Pancreas (tissue), 10 donors: ENCODE measurements at regions not wholly inside any gene's neighbourhood (a gene's known extent, or its start where the extent isn't known, plus 50 kb on each side); places are given as distances from the start of the nearest gene placed in this dataset.

Experiments used
- ATAC-seq, 4 donors: fragments of 200-7000 bp; cut with Tn5 transposase; one replicate each; pipeline versions ENCODE4 v1.8.0 to v1.9.1; 2020; ENCODE audit warnings: mild to moderate bottlenecking in 4 of 4, moderate library complexity in 4 of 4
- DNase-seq, 6 donors: peaks; one replicate each; pipeline ENCODE4 v3.0.0-alpha.2; 2020
- FAIRE-seq: peaks from 2 replicates; lab custom pipeline; 2012; peaks lifted over from hg19 to GRCh38; lab: Jason Lieb, UNC
- H3K27ac ChIP-seq, 4 donors: fragments of 200-600 bp; sonication (generic); 1 replicate in 3 of 4; 2 replicates in 1 of 4; pipeline versions ENCODE4 v1.5.0 to v1.8.0; 2020
- H3K27me3 ChIP-seq, 4 donors: fragments of 200-600 bp; one replicate each; pipeline ENCODE4 v1.8.0; 2021
- H3K36me3 ChIP-seq, 3 donors: fragments of 200-600 bp; sonication (generic) in 1 of 3; one replicate each; pipeline versions ENCODE4 v1.5.0 to v1.8.0; 2020 to 2021
- H3K4me1 ChIP-seq, 3 donors: fragments of 200-600 bp; one replicate each; pipeline ENCODE4 v1.8.0; 2021
- H3K4me3 ChIP-seq, 4 donors: fragments of 200-600 bp; sonication (generic) in 2 of 4; one replicate each; pipeline versions ENCODE4 v1.5.0 to v1.8.0; 2020 to 2021
- H3K9me3 ChIP-seq, 4 donors: fragments of 200-600 bp; one replicate each; pipeline ENCODE4 v1.8.0; 2021
- WGBS, 2 donors: extraction: QIAGEN DNeasy Blood & Tissue Kit; methylation state at CpG; one replicate each; pipeline ENCODE4 v1.1.7; 2013; 5-methylcytosine and 5-hydroxymethylcytosine counted together
- intact Hi-C, 3 donors: fragments of 100-400 bp; cut with DNase I; formaldehyde crosslinking; loops; one replicate each; pipeline versions ENCODE4 v1.11.1 to v1.14.2; 2022
- TF ChIP-seq, protein P1 (sequence below), 4 donors: fragments of 200-600 bp; sonication (generic) in 3 of 4; IDR thresholded peaks; one replicate each; pipeline versions ENCODE4 v1.5.0 to v1.8.0; 2021; ENCODE audit warnings: antibody characterized with exemption in 4 of 4
- donor health status: healthy with polysubstance abuse.
- donor health status: DM: no; HTN: no; CAD: no; lungs with moderate emphysema.
- donor health status: DM: no; HTN: no; CAD: no.
- donor health status: control.
- donor health status: control.
- donor health status: Bipolar disorder and iron deficiency.
- donor health status: DM: yes; HTN: yes; CAD: no.
- donor health status: DM: no; HTN: no; CAD: no.
- donor health status: DM: no; HTN: no; CAD: no.
- donor health status: DM: yes; HTN: yes; CAD: no.

DNA sequence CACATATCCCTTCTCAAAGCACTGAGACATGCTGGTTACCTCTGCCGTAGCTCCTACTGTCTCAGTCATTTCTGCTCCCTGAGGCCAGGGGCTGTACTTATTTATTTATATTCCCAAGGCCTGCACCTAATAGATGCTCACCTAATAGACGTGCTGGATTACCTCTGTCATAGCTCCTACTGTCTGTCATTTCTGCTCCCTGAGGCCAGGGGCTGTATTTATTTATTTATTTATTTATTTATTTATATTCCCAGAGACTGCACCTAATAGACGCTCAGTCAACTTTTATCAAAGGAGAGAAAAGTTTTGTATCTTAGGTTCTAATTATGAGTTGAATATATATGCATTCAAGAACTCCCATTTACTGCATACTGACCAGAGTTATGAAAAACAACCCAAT, 414.0 kb upstream of the TRIB2 start:
- Histone ChIP-seq H3K36me3 (no peaks in the 10 kb centered on the region), H3K9me3 (no peaks in the 10 kb centered on the region), H3K4me3 (no peak overlapping the region), H3K4me1 (peaks cover 6 to 10% (median 7%) of the 10 kb centered on the region in 3 donors), H3K27me3 (no peaks in the 10 kb centered on the region), H3K27ac (no peak overlapping the region)
- DNase-seq (no peak), ATAC-seq (no peak), FAIRE-seq (no peak)
- WGBS, 2 donors: 92 to 98% methylated on average over 3 of the region's 3 CpGs
- intact Hi-C loops: no loop called here
- TF ChIP-seq, protein P1, sequence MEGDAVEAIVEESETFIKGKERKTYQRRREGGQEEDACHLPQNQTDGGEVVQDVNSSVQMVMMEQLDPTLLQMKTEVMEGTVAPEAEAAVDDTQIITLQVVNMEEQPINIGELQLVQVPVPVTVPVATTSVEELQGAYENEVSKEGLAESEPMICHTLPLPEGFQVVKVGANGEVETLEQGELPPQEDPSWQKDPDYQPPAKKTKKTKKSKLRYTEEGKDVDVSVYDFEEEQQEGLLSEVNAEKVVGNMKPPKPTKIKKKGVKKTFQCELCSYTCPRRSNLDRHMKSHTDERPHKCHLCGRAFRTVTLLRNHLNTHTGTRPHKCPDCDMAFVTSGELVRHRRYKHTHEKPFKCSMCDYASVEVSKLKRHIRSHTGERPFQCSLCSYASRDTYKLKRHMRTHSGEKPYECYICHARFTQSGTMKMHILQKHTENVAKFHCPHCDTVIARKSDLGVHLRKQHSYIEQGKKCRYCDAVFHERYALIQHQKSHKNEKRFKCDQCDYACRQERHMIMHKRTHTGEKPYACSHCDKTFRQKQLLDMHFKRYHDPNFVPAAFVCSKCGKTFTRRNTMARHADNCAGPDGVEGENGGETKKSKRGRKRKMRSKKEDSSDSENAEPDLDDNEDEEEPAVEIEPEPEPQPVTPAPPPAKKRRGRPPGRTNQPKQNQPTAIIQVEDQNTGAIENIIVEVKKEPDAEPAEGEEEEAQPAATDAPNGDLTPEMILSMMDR (IDR thresholded peaks at IDR 0.05): no peak

DNA sequence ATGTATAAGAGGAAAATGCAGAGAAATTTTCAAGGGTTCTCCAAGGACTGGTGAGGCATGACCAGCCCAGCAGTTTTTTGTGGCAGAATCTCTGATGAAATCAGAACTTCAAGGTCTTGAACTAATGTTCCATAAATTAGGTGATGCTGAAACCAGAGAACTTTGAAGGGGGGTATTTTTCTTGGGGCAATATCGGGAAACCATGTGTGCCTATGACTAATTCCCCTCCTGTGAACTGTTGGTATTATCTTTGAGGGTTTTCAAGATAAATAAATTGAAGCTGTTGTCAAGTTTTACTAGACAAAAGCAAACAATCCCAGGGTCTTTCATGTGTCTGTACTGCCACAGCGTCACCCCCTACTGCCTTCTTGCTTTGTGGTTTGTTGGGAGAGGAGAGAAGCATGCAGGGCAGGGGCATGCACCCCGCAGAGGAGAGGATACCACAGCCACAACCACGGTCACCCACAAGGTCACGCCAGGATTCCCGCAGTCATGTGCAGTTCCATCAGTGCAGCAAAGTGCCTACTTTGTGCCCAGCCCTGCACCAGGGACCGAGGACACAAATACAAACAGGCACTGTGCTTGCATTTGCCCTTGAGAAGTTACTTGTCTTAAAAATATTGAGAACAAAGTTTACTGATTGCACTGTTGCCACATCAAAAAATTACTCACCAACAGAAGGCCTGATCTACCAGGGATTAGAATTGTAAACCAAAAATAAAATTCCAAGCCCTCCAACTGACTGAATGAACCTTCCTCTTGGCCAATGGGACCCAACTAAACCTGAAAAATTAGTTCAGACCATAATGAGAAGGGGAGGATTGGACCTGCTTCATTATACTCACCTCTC, 413.3 kb upstream of the TRIB2 start:
- peaks cover 6 to 10% (median 7%) of the 10 kb centered on the region in 3 donors for H3K4me1 ChIP-seq
- no peaks in the 10 kb centered on the region for H3K36me3 ChIP-seq
- no peak for ATAC-seq
- no peak overlapping the region for H3K4me3 ChIP-seq
- H3K9me3 ChIP-seq: no peaks in the 10 kb centered on the region
- no peaks in the 10 kb centered on the region for H3K27me3 ChIP-seq
- no peak for FAIRE-seq
- TF ChIP-seq, protein P1 (IDR thresholded peaks at IDR 0.05): no peak
- DNase-seq: peak in 1 of 6 donors; percentile 32
- H3K27ac ChIP-seq: no peak overlapping the region
- 77 to 78% methylated on average over 7 of the region's 7 CpGs for WGBS, 2 donors
- intact Hi-C loops: no loop called here

DNA sequence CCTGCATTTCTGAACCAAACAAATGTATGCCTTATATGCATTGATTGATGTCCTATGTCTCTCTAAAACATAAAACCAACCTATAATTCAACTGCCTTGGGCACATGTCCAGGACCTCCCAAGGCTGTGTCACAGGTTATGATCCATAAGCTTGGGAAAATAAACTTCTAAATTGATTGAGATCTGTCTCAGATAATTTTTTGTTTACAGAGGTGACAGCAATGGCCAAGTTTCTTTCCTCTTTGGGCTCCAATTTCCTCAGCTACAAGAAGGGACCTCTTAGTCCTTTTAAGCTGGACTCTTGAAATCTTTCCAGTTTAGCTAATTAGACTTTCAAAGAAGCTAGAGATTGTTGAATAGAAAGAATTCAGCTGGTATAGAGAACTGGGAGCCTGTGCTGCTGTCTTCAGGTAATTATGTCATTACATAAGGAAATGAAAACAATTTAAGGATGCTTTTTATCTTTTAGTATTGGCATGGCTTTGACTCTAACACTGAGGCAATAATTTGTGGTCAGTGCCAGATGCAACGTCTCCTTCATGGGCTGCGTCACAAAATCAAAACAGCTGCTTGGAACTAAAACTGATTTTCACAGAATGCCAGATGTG, 412.1 kb upstream of the TRIB2 start:
- Histone ChIP-seq H3K36me3 (no peaks in the 10 kb centered on the region), H3K27me3 (no peaks in the 10 kb centered on the region), H3K4me1 (peaks cover 6 to 10% (median 7%) of the 10 kb centered on the region in 3 donors), H3K27ac (no peak overlapping the region), H3K9me3 (no peaks in the 10 kb centered on the region), H3K4me3 (no peak overlapping the region)
- WGBS, 2 donors: 45 to 57% methylated on average over 2 of the region's 2 CpGs
- ATAC-seq: no peak
- TF ChIP-seq, protein P1 (IDR thresholded peaks at IDR 0.05): no peak
- FAIRE-seq: no peak
- no peak for DNase-seq
- intact Hi-C loops: no loop called here

DNA sequence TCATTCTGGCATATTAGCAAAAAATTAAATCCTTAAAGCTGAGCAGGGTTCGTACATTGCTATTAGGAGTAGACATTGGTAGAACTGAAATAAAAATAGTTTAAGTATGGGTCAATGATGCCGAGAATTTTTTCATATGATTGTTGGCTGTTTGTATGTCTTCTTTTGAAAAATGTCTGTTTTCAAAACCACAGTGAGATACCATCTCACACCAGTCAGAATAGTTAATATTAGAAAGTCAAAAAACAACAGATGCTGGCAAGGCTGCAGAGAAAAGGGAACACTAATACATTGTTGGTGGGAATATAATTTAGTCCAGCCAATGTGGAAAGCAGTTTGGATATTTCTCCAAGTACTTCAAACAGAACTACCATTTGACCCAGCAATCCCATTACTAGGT, 410.8 kb upstream of the TRIB2 start:
- Histone ChIP-seq H3K27me3 (no peaks in the 10 kb centered on the region), H3K9me3 (no peaks in the 10 kb centered on the region), H3K4me3 (no peak overlapping the region), H3K4me1 (peaks cover 6 to 10% (median 7%) of the 10 kb centered on the region in 3 donors), H3K27ac (no peak overlapping the region), H3K36me3 (no peaks in the 10 kb centered on the region)
- WGBS, 2 donors: 61 to 71% methylated on average over 2 of the region's 2 CpGs
- intact Hi-C loops: no loop called here
- no peak for FAIRE-seq
- TF ChIP-seq, protein P1 (IDR thresholded peaks at IDR 0.05): no peak
- no peak for DNase-seq
- no peak for ATAC-seq

DNA sequence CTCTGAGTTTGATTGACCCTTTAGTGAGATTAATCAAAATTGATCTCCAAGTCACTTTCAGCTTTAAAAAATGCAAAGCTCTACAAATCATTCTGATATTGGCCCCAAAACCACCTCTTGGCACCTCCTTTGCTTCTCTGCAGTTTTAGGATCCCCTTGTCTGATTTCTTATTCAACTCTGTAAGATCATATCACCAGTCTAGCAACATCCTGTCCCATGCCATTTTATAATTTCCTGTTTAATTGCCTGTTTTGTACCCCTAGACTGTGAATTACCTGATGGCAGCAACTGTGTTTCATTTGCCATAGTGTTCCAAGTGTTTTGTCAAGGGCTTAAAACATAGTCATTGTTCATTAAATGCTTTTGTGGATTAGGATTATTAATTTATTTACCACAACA, 406.3 kb upstream of the TRIB2 start:
- ATAC-seq (no peak), FAIRE-seq (no peak), DNase-seq (no peak)
- TF ChIP-seq, protein P1 (IDR thresholded peaks at IDR 0.05): no peak
- no peak overlapping the region for H3K4me3 ChIP-seq
- no peaks in the 10 kb centered on the region for H3K9me3 ChIP-seq
- intact Hi-C loops: no loop called here
- no peaks in the 10 kb centered on the region for H3K36me3 ChIP-seq
- H3K27me3 ChIP-seq: no peaks in the 10 kb centered on the region
- no peaks in the 10 kb centered on the region for H3K4me1 ChIP-seq
- H3K27ac ChIP-seq: no peak overlapping the region
